IMR-90 (cell line): ENCODE measurements at regions not wholly inside any gene's neighbourhood (a gene's known extent, or its start where the extent isn't known, plus 50 kb on each side); places are given as distances from the start of the nearest gene placed in this dataset.

Experiments
- ATAC-seq: fragments of 200-7000 bp; cut with Tn5 transposase; 2 replicates; pipeline ENCODE4 v1.9.1; 2020; ENCODE audit warnings: low read depth, mild to moderate bottlenecking, moderate library complexity
- BruUV-seq: library from RNA; stranded (reverse); fragments of 400-500 nt; replicated peaks from 2 replicates; lab custom pipeline; 2021; lab: Mats Ljungman, UMichigan
- CTCF ChIA-PET: fragments of 300-600 bp; formaldehyde crosslinking; extraction: SDS; loops from one replicate; lab custom pipeline; 2021; ENCODE audit warnings: antibody characterized with exemption; lab: Yijun Ruan, JAX
- POLR2A ChIA-PET: fragments of 300-600 bp; sonication (Branson Sonifier 250); formaldehyde crosslinking; loops from one replicate; lab custom pipeline; 2022; ENCODE audit warnings: antibody characterized with exemption; ENCODE audit not compliant: unreplicated experiment; lab: Charles Lee
- DNase-seq: peaks from one replicate; pipeline ENCODE4 v3.0.0; 2013
- H2AFZ ChIP-seq: replicated peaks from 2 replicates; pipeline ENCODE3; 2013; ENCODE audit warnings: low read length, mild to moderate bottlenecking; ENCODE audit not compliant: poor library complexity
- H2AK5ac ChIP-seq: 2 replicates; pipeline ENCODE4 v1.6.1; 2013; ENCODE audit warnings: low read depth, low read length, inconsistent platforms
- H2AK9ac ChIP-seq: replicated peaks from 2 replicates; pipeline ENCODE3; 2013; ENCODE audit warnings: mild to moderate bottlenecking, low read depth, low read length, moderate library complexity; ENCODE audit not compliant: poor library complexity
- H2BK120ac ChIP-seq: 2 replicates; pipeline ENCODE4 v1.6.1; 2013; ENCODE audit warnings: low read depth, low read length, inconsistent platforms
- H2BK15ac ChIP-seq: 3 replicates; pipeline ENCODE4 v1.6.1; 2013; ENCODE audit warnings: low read depth, low read length, inconsistent platforms
- H2BK20ac ChIP-seq: 2 replicates; pipeline ENCODE4 v1.6.1; 2013; ENCODE audit warnings: low read depth, mild to moderate bottlenecking, inconsistent platforms, low read length, moderate library complexity
- H2BK5ac ChIP-seq: 2 replicates; pipeline ENCODE4 v1.6.1; 2013; ENCODE audit warnings: mild to moderate bottlenecking, low read depth, low read length, inconsistent platforms; ENCODE audit not compliant: poor library complexity, severe bottlenecking
- H3K14ac ChIP-seq: replicated peaks from 2 replicates; pipeline ENCODE4 v1.6.1; 2013; ENCODE audit warnings: low read depth, low read length, inconsistent platforms
- H3K18ac ChIP-seq: 2 replicates; pipeline ENCODE4 v1.6.1; 2013; ENCODE audit warnings: low read depth, low read length, control low read depth
- H3K23ac ChIP-seq: 2 replicates; pipeline ENCODE4 v1.6.1; 2013; ENCODE audit warnings: low read depth, low read length, inconsistent platforms
- H3K27ac ChIP-seq: 2 replicates; pipeline ENCODE4 v1.5.1; 2013; ENCODE audit warnings: mild to moderate bottlenecking, control low read depth, low read length; ENCODE audit not compliant: insufficient read depth
- H3K27me3 ChIP-seq: 2 replicates; pipeline ENCODE4 v1.6.1; 2013; ENCODE audit warnings: low read length; ENCODE audit not compliant: control insufficient read depth, insufficient read depth
- H3K36me3 ChIP-seq: 2 replicates; pipeline ENCODE4 v1.6.1; 2013; ENCODE audit warnings: low read length, mixed read lengths; ENCODE audit not compliant: control insufficient read depth, insufficient read depth
- H3K4ac ChIP-seq: 2 replicates; pipeline ENCODE4 v1.6.1; 2013; ENCODE audit warnings: low read depth, low read length, inconsistent platforms
- H3K4me1 ChIP-seq: 2 replicates; pipeline ENCODE4 v1.6.1; 2013; ENCODE audit warnings: low read length, mixed read lengths; ENCODE audit not compliant: control insufficient read depth, insufficient read depth
- H3K4me2 ChIP-seq: 2 replicates; pipeline ENCODE4 v1.6.1; 2013; ENCODE audit warnings: low read depth, mild to moderate bottlenecking, control low read depth, low read length, moderate library complexity
- H3K4me3 ChIP-seq: 2 replicates; pipeline ENCODE4 v1.5.1; 2013; ENCODE audit warnings: low read depth, mild to moderate bottlenecking, control low read depth, low read length, moderate library complexity; ENCODE audit not compliant: insufficient read depth
- H3K56ac ChIP-seq: 2 replicates; pipeline ENCODE4 v1.6.1; 2013; ENCODE audit warnings: low read length, inconsistent platforms; ENCODE audit not compliant: insufficient read depth; ENCODE audit errors: extremely low read depth
- H3K79me1 ChIP-seq, 2 experiments: 2 replicates each; pipeline ENCODE4 v1.6.1; 2013; ENCODE audit warnings: low read length in 2 of 2, inconsistent platforms in 1 of 2, low read depth in 1 of 2
- H3K9ac ChIP-seq: 2 replicates; pipeline ENCODE4 v1.6.1; 2013; ENCODE audit warnings: low read depth, low read length, control low read depth
- H3K9me1 ChIP-seq: 2 replicates; pipeline ENCODE4 v1.6.1; 2013; ENCODE audit warnings: low read length, inconsistent platforms; ENCODE audit not compliant: insufficient read depth
- H3K9me3 ChIP-seq: 2 replicates; pipeline ENCODE4 v1.6.1; 2013; ENCODE audit warnings: low read length; ENCODE audit not compliant: control insufficient read depth, insufficient read depth
- H4K20me1 ChIP-seq: 2 replicates; pipeline ENCODE4 v1.6.1; 2013; ENCODE audit warnings: low read length, inconsistent platforms; ENCODE audit not compliant: insufficient read depth
- H4K5ac ChIP-seq: 2 replicates; pipeline ENCODE4 v1.6.1; 2013; ENCODE audit warnings: mild to moderate bottlenecking, low read depth, low read length, control low read depth
- H4K8ac ChIP-seq, 2 experiments: 2 replicates each; pipeline ENCODE4 v1.6.1; 2013; ENCODE audit warnings: low read depth in 2 of 2, low read length in 2 of 2, control low read depth in 1 of 2, inconsistent platforms in 1 of 2
- H4K91ac ChIP-seq: 2 replicates; pipeline ENCODE4 v1.6.1; 2013; ENCODE audit warnings: low read depth, low read length, inconsistent platforms; ENCODE audit not compliant: insufficient read depth
- BHLHE40 ChIP-seq: fragments of 150-350 bp; IDR thresholded peaks from 2 replicates; pipeline ENCODE4 v1.6.1; 2016; ENCODE audit warnings: mild to moderate bottlenecking, low read depth, low read length
- CEBPB ChIP-seq: IDR thresholded peaks from 2 replicates; pipeline ENCODE4 v1.6.1; 2012; ENCODE audit warnings: low read depth, low read length, improper control_type of control experiment
- CHD1 ChIP-seq: IDR thresholded peaks from 2 replicates; pipeline ENCODE4 v1.6.1; 2012; ENCODE audit warnings: low read depth, low read length, improper control_type of control experiment
- CTCF ChIP-seq: conservative IDR thresholded peaks from 2 replicates; pipeline ENCODE4 v1.5.1; 2012; ENCODE audit warnings: mild to moderate bottlenecking, low read depth, low read length, improper control_type of control experiment
- ELK1 ChIP-seq: fragments of 150-350 bp; IDR thresholded peaks from 2 replicates; pipeline ENCODE4 v1.6.1; 2016; ENCODE audit warnings: low read depth, mild to moderate bottlenecking, low read length, moderate library complexity, borderline replicate concordance
- FOS ChIP-seq: fragments of 150-350 bp; IDR thresholded peaks from 2 replicates; pipeline ENCODE4 v1.6.1; 2016; ENCODE audit warnings: low read depth, low read length
- MAFK ChIP-seq: IDR thresholded peaks from 2 replicates; pipeline ENCODE4 v1.6.1; 2012; ENCODE audit warnings: low read depth, low read length, improper control_type of control experiment
- MAZ ChIP-seq: IDR thresholded peaks from 2 replicates; pipeline ENCODE4 v1.6.1; 2012; ENCODE audit warnings: low read depth, mild to moderate bottlenecking, low read length, improper control_type of control experiment, moderate library complexity, borderline replicate concordance
- MXI1 ChIP-seq: IDR thresholded peaks from 2 replicates; pipeline ENCODE4 v1.6.1; 2012; ENCODE audit warnings: low read depth, mild to moderate bottlenecking, low read length, moderate library complexity, borderline replicate concordance
- NFE2L2 ChIP-seq: fragments of 150-350 bp; IDR thresholded peaks from 2 replicates; pipeline ENCODE4 v1.6.1; 2016; ENCODE audit warnings: low read depth, mild to moderate bottlenecking, low read length
- POLR2A ChIP-seq: IDR thresholded peaks from 2 replicates; pipeline ENCODE4 v1.6.1; 2012; ENCODE audit warnings: mild to moderate bottlenecking, low read depth, low read length
- RAD21 ChIP-seq: IDR thresholded peaks from 2 replicates; pipeline ENCODE4 v1.6.1; 2012; ENCODE audit warnings: low read length, improper control_type of control experiment
- RCOR1 ChIP-seq: IDR thresholded peaks from 2 replicates; pipeline ENCODE4 v1.6.1; 2012; ENCODE audit warnings: mild to moderate bottlenecking, low read length, improper control_type of control experiment; ENCODE audit not compliant: insufficient replicate concordance
- RFX5 ChIP-seq: IDR thresholded peaks from 2 replicates; pipeline ENCODE4 v1.8.0; 2012; ENCODE audit warnings: low read depth, mild to moderate bottlenecking, low read length, moderate library complexity
- SMC3 ChIP-seq: fragments of 150-350 bp; IDR thresholded peaks from 2 replicates; pipeline ENCODE4 v1.6.1; 2016; ENCODE audit warnings: low read depth, mild to moderate bottlenecking, antibody characterized with exemption, low read length, moderate library complexity
- USF2 ChIP-seq: fragments of 150-350 bp; IDR thresholded peaks from 2 replicates; pipeline ENCODE4 v1.6.1; 2017; ENCODE audit warnings: mild to moderate bottlenecking, antibody characterized with exemption, low read length, low read depth
- WGBS, 2 experiments: methylation state at CpG; one replicate each; pipeline versions ENCODE4 v1.1.5 to v1.1.7; 2013; ENCODE audit warnings: missing lambda C conversion rate in 2 of 2; ENCODE audit not compliant: insufficient read length in 1 of 2; ENCODE audit errors: extremely low coverage in 2 of 2; 5-methylcytosine and 5-hydroxymethylcytosine counted together
- dilution Hi-C: fragments of 300-500 bp; cut with HindIII; formaldehyde crosslinking; loops from one replicate; pipeline ENCODE4 v1.14.3; 2018; ENCODE audit warnings: low sequenced_read_pairs; ENCODE audit not compliant: unreplicated experiment
- in situ Hi-C: fragments of 300-500 bp; cut with MboI; formaldehyde crosslinking; loops from 3 replicates; pipeline ENCODE4 v1.14.3; 2019; ENCODE audit warnings: low sequenced_read_pairs, inconsistent platforms, mixed read lengths
- intact Hi-C: fragments of 100-400 bp; cut with micrococcal nuclease; formaldehyde crosslinking; loops from 2 replicates; pipeline ENCODE4 v1.10.0; 2022

GRCh38 chr18:26734760-26735159, 130.7 kb downstream of the AQP4 start:
- H3K18ac ChIP-seq = no peak overlapping the region
- DNase-seq (no peak), ATAC-seq (no peak)
- H2BK120ac ChIP-seq = no peak overlapping the region
- no peak overlapping the region for H3K4me3 ChIP-seq
- dilution Hi-C loops (no loop called here), in situ Hi-C loops (no loop called here), intact Hi-C loops (no loop called here)
- no peak overlapping the region for H2BK20ac ChIP-seq
- H3K79me1 ChIP-seq = no peaks in the 10 kb centered on the region
- BruUV-seq = no TSS peak
- H2AFZ ChIP-seq = no peak overlapping the region
- no peak overlapping the region for H2AK9ac ChIP-seq
- H3K4me1 ChIP-seq = no peaks in the 10 kb centered on the region
- H2AK5ac ChIP-seq = no peak overlapping the region
- no peak overlapping the region for H2BK5ac ChIP-seq
- H3K4ac ChIP-seq = no peak overlapping the region
- no peak overlapping the region for H3K9ac ChIP-seq
- H3K27ac ChIP-seq = no peak overlapping the region
- no peak overlapping the region for H3K14ac ChIP-seq
- no peaks in the 10 kb centered on the region for H3K36me3 ChIP-seq
- TF ChIP-seq NFE2L2 (no peak), CHD1 (no peak), POLR2A (no peak), RCOR1 (no peak), CTCF (no peak), SMC3 (no peak), ELK1 (no peak), MAZ (no peak), USF2 (no peak), RAD21 (no peak), MXI1 (no peak), RFX5 (no peak), MAFK (no peak), BHLHE40 (no peak), FOS (no peak), CEBPB (no peak)
- H3K23ac ChIP-seq = no peak overlapping the region
- H4K91ac ChIP-seq = no peak overlapping the region
- no peaks in the 10 kb centered on the region for H3K9me1 ChIP-seq
- ChIA-PET CTCF (no interaction called here), POLR2A (no interaction called here)
- no peak overlapping the region for H2BK15ac ChIP-seq
- no peaks in the 10 kb centered on the region for H3K9me3 ChIP-seq
- no peak overlapping the region for H3K4me2 ChIP-seq
- H4K8ac ChIP-seq = no peak overlapping the region
- 33% methylated on average over 1 of the region's 4 CpGs; no CpG with 5 or more reads in 1 of the 2 experiments for WGBS, 2 experiments
- no peaks in the 10 kb centered on the region for H4K20me1 ChIP-seq
- no peak overlapping the region for H4K5ac ChIP-seq
- H3K56ac ChIP-seq = no peak overlapping the region
- H3K27me3 ChIP-seq = no peaks in the 10 kb centered on the region
